ENCODE measurements at regions not wholly inside any gene's neighbourhood (a gene's known extent, or its start where the extent isn't known, plus 50 kb on each side); places are given as distances from the start of the nearest gene placed in this dataset.

GRCh38 chr14:42860371-42860770 is 1253.7 kb downstream of the LRFN5 start:
- no peak for TF ChIP-seq CTCF (IDR thresholded peaks at IDR 0.05)
- TF ChIP-seq EP300 (IDR thresholded peaks at IDR 0.05), result no peak
- TF ChIP-seq POLR2A (IDR thresholded peaks at IDR 0.05), result no peak
